ENCODE measurements at regions not wholly inside any gene's neighbourhood (a gene's known extent, or its start where the extent isn't known, plus 50 kb on each side); places are given as distances from the start of the nearest gene placed in this dataset.
"Not testable (repeated sequence)": the region's sequence is repeated elsewhere in the genome, so short reads cannot be mapped to it uniquely, and the experiment has no call there.

GRCh38 chr2:57460396-57461276, 586.0 kb upstream of the VRK2 start:
- no peaks in the 10 kb centered on the region for H3K27me3 ChIP-seq
- no peak for DNase-seq
- no peak overlapping the region for H3K4me3 ChIP-seq
- no peaks in the 10 kb centered on the region for H3K9me3 ChIP-seq
- no peaks in the 10 kb centered on the region for H3K36me3 ChIP-seq

DNA sequence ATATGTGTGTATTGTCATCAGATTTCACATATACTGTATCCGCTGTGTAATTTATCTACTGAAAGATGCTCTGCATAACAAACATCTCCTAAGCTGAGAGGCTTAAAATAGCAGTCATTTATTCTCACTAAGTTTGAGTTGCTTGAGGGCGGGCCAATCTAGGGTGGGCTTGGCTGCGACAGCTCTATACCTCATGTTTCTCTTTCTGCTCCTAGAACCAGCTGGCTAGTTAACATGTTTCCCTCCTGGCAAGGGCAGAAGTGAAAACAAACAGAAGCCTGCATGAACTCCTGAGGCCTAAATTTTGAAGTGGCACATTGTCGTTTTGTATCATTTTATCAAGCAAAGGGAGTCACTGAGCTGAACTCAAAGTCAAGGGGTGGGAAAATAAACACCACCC, 585.0 kb upstream of the VRK2 start:
- H3K9me3 ChIP-seq, result no peaks in the 10 kb centered on the region
- no peak overlapping the region for H3K4me3 ChIP-seq
- no peaks in the 10 kb centered on the region for H3K36me3 ChIP-seq
- DNase-seq, result no peak
- no peaks in the 10 kb centered on the region for H3K27me3 ChIP-seq

GRCh38 chr2:57465067-57465466, 581.5 kb upstream of the VRK2 start:
- Histone ChIP-seq H3K4me3 (peak overlapping the region; percentile 23), H3K9me3 (no peaks in the 10 kb centered on the region), H3K27me3 (no peaks in the 10 kb centered on the region), H3K36me3 (no peaks in the 10 kb centered on the region)
- no peak for DNase-seq

- Histone ChIP-seq H3K36me3 (no peaks in the 10 kb centered on the region), H3K9me3 (no peaks in the 10 kb centered on the region), H3K4me3 (no peak overlapping the region), H3K27me3 (no peaks in the 10 kb centered on the region)
- no peak for DNase-seq
Measured at GRCh38 chr2:57465967-57466366, 580.6 kb upstream of the VRK2 start.

DNA sequence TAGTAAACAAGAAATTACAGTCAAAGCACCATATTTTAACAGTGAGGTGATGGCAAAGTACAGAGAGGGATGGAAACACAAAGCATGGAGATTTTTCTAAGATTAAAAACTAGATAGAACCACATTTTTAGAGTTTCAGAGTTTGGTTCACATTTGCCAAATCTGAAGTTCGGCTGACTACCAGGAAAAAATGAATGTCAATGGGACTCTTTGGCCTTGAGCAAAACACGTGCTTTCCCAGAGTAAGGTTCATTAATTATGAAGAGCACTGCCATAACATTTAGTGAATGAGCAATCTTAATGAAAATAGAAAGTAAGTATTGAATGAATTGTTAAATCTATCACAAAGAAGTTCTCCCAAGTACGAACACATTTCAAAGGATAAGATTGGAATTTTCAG, 571.2 kb upstream of the VRK2 start:
- H3K9me3 ChIP-seq, result no peaks in the 10 kb centered on the region
- H3K27me3 ChIP-seq, result no peaks in the 10 kb centered on the region
- H3K4me3 ChIP-seq, result no peak overlapping the region
- no peaks in the 10 kb centered on the region for H3K36me3 ChIP-seq
- no peak for DNase-seq

GRCh38 chr2:57479981-57480380, 566.6 kb upstream of the VRK2 start:
- H3K4me3 ChIP-seq, result no peak overlapping the region
- H3K9me3 ChIP-seq, result no peaks in the 10 kb centered on the region
- no peaks in the 10 kb centered on the region for H3K36me3 ChIP-seq
- no peak for DNase-seq
- no peaks in the 10 kb centered on the region for H3K27me3 ChIP-seq

DNA sequence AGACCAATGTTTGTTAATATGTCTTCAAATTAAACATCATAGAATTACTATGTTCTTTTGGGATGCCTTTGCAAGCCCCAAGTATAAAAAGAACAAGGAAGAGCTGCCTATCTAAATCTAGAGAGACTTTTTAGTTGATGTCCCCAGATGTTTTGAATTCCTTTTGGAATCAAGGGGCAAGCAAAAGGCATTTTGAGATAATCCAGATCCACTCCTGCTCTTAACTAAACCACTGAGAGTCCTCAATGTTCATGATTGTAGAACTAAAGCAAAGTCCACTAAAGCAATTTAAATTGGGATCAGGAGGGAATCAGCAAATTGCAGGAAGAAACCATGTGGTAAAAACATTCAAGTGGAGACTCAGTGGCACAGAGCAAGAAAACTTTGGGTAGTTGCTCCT, 558.5 kb upstream of the VRK2 start:
- H3K9me3 ChIP-seq, result no peaks in the 10 kb centered on the region
- H3K27me3 ChIP-seq, result no peaks in the 10 kb centered on the region
- H3K36me3 ChIP-seq, result no peaks in the 10 kb centered on the region
- DNase-seq, result no peak
- H3K4me3 ChIP-seq, result no peak overlapping the region

DNA sequence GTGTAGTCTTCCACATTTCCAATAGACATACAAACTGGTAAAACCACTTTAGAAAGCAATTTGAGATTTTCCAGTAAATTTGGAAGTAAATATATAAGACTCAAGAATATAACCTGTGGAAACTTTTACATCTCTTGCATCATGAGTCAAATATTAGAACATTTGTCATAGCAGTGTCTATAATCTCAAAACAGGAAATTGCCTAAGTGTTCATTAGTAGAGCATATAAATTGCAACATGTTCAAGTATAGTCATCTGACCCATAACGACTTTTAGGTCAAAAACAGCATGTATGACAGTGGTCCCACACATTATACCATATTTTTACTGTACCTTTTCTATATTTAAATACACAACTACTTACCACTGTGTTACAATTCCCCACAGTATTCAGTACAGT, 555.9 kb upstream of the VRK2 start:
- no peak for DNase-seq
- Histone ChIP-seq H3K36me3 (no peaks in the 10 kb centered on the region), H3K4me3 (no peak overlapping the region), H3K27me3 (no peaks in the 10 kb centered on the region), H3K9me3 (no peaks in the 10 kb centered on the region)

- Histone ChIP-seq H3K27me3 (no peaks in the 10 kb centered on the region), H3K36me3 (no peaks in the 10 kb centered on the region), H3K9me3 (no peaks in the 10 kb centered on the region), H3K4me3 (no peak overlapping the region)
- no peak for DNase-seq
Measured at GRCh38 chr2:57491213-57491612, 555.4 kb upstream of the VRK2 start.

DNA sequence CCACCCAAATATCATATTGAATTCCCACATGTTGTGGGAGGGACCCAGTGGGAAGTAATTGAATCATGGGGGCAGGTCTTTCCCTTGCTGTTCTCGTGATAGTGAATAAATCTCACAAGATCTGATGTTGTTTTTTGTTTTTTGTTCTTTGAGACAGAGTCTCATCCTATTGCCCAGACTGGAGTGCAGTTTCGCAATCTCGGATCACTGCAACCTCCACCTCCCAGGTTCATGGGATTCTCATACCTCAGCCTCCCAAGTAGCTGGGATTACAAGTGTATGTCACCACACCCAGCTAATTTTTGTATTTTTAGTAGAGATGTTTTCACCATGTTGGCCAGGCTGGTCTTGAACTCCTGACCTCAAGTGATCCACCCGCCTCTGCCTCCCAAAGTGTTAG, 552.6 kb upstream of the VRK2 start:
- not testable (repeated sequence) for H3K4me3 ChIP-seq, H3K27me3 ChIP-seq, DNase-seq, H3K9me3 ChIP-seq, H3K36me3 ChIP-seq

- H3K4me3 ChIP-seq, result no peak overlapping the region
- H3K36me3 ChIP-seq, result no peaks in the 10 kb centered on the region
- DNase-seq, result peak; percentile 11
- H3K9me3 ChIP-seq, result no peaks in the 10 kb centered on the region
- no peaks in the 10 kb centered on the region for H3K27me3 ChIP-seq
Measured at GRCh38 chr2:57497489-57498096, 549.0 kb upstream of the VRK2 start.

DNA sequence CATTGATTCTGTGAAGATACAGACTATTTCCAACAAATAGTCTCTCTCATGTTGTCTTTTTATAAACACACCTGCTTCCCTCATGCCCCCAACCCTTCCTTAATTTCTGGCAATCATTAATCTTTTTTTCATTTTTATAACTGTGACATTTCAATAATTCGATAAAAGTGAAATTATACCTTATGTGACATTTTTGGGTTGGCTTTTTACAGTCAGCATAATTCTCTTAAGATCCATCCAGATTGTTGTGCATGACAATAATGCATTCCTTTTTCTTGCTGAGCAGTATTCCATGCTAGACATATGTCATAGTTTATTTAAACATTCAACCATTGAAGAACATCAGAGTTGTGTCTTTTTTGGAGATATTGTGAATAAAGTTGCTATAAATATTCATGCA, 541.8 kb upstream of the VRK2 start:
- Histone ChIP-seq H3K27me3 (no peaks in the 10 kb centered on the region), H3K36me3 (no peaks in the 10 kb centered on the region), H3K4me3 (no peak overlapping the region), H3K9me3 (no peaks in the 10 kb centered on the region)
- no peak for DNase-seq

DNA sequence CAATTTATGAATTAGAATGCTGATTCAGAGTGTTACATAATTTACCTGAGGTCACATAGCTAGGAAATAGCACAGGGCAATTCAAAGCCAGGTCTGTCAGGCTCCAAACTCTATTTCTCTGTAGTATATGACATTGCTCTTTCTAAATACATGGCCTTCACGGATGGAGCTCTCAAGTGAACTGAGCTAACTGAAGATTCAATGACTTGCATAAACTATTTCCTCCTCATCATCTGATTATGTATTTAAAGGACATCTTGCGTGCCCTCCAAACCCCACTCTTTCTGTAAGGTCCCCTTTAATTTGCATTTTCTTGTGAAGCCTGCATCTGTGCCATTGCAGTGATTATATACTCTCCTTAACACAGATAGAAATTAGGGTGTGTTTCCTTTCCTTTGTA, 537.4 kb upstream of the VRK2 start:
- H3K27me3 ChIP-seq, result no peaks in the 10 kb centered on the region
- no peak for DNase-seq
- H3K9me3 ChIP-seq, result no peaks in the 10 kb centered on the region
- no peaks in the 10 kb centered on the region for H3K36me3 ChIP-seq
- no peak overlapping the region for H3K4me3 ChIP-seq

DNA sequence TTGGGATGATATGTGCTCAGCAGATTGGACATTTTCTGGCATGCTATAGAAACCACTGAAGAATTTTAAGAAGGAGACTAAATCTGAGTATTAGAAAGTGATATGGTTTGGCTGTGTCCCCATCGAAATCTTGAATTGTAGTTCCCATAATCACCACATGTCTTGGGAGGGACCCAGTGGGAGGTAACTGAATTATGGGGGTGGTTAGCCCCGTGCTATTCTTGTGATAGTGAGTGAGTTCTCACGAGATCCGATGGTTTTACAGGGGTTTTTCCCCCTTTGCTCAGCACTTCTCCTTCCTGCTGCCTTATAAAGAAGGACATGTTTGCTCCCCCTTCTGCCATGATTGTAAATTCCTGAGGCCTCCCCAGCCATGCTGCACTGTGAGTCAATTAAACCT, 535.9 kb upstream of the VRK2 start:
- H3K27me3 ChIP-seq, result no peaks in the 10 kb centered on the region
- no peaks in the 10 kb centered on the region for H3K36me3 ChIP-seq
- no peak overlapping the region for H3K4me3 ChIP-seq
- H3K9me3 ChIP-seq, result no peaks in the 10 kb centered on the region
- no peak for DNase-seq

GRCh38 chr2:57515366-57515765, 531.2 kb upstream of the VRK2 start:
- Histone ChIP-seq H3K9me3 (no peaks in the 10 kb centered on the region), H3K4me3 (no peak overlapping the region), H3K27me3 (no peaks in the 10 kb centered on the region), H3K36me3 (no peaks in the 10 kb centered on the region)
- DNase-seq, result no peak

- Histone ChIP-seq H3K9me3 (no peaks in the 10 kb centered on the region), H3K27me3 (no peaks in the 10 kb centered on the region), H3K36me3 (no peaks in the 10 kb centered on the region), H3K4me3 (no peak overlapping the region)
- no peak for DNase-seq
Measured at GRCh38 chr2:57516698-57517340, 529.8 kb upstream of the VRK2 start.

DNA sequence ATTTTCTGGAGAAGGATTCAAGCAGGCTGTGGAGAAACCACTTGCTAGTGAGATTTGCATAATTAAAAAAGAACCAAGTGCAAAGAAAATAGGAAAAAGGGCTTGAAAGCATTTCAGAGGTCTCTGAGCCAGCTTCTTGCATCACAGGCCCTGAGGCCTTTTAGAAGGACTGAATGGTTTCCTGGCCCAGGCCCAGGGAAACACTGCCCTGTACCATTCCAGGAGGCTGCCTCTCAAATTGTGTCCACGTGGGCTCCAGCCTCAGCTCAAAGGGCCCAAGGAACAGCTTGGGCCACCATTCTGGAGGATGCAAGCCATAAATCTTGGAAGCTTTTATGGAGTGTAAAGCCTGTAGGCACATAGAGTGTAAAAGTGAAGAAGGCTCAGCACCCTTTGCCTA, 523.3 kb upstream of the VRK2 start:
- no peak for DNase-seq
- Histone ChIP-seq H3K4me3 (no peak overlapping the region), H3K27me3 (no peaks in the 10 kb centered on the region), H3K36me3 (no peaks in the 10 kb centered on the region), H3K9me3 (no peaks in the 10 kb centered on the region)

DNA sequence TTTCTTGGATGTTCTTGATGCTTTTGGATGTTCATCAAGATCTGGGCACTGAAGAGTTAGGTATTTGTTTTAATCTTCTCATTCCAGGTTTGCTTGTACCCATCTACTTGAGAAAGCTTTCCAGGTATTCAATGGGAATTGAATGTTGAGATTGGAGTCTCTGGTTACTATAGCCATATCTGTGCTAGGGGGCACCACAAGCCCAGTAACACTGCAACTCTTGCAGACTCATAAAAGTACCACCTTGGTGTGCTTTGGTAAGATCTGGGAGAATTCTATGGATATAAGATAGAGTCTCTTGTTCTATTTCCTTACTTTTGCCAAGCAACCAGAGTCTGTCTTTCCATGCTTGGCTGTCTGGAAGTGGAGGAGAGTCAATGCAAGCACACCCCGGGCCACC, 518.9 kb upstream of the VRK2 start:
- Histone ChIP-seq H3K27me3 (no peaks in the 10 kb centered on the region), H3K36me3 (no peaks in the 10 kb centered on the region), H3K4me3 (no peak overlapping the region), H3K9me3 (no peaks in the 10 kb centered on the region)
- DNase-seq, result no peak

Data from MG63 (cell line).